ENCODE measurements at regions not wholly inside any gene's neighbourhood (a gene's known extent, or its start where the extent isn't known, plus 50 kb on each side); places are given as distances from the start of the nearest gene placed in this dataset.
"Not testable (repeated sequence)": the region's sequence is repeated elsewhere in the genome, so short reads cannot be mapped to it uniquely, and the experiment has no call there.

DNA sequence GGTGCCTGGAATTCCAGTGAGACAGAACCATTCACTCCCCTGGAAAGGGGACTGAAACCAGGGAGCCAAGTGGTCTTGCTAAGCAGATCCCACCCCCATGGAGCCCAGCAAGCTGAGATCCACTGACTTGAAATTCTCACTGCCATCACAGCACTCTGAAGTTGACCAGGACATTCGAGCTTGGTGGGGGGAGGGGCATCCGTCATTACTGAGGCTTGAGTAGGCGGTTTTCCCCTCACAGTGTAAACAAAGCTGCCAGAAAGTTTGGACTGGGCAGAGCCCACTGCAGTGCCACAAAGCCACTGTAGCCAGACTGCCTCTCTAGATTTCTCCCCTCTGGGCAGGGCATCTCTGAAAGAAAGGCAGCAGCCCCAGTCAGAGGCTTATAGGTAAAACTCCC lies 623.9 kb upstream of the CCDC179 start:
- not testable (repeated sequence) for TF ChIP-seq CTCF (IDR thresholded peaks at IDR 0.05; ENCODE audit: low read depth, low read length, poor library complexity, severe bottlenecking); EZH2phosphoT487 (IDR thresholded peaks at IDR 0.05; ENCODE audit: borderline replicate concordance, low read length)

Measured in DOHH2 (cell line).